ENCODE measurements at regions not wholly inside any gene's neighbourhood (a gene's known extent, or its start where the extent isn't known, plus 50 kb on each side); places are given as distances from the start of the nearest gene placed in this dataset.
"Not testable (repeated sequence)": the region's sequence is repeated elsewhere in the genome, so short reads cannot be mapped to it uniquely, and the experiment has no call there.

GRCh38 chr4:127249767-127250108, 383.0 kb upstream of the INTU start:
- H3K27ac Mint-ChIP-seq = no peak overlapping the region
- no peaks in the 10 kb centered on the region for H3K4me1 Mint-ChIP-seq
- no peak for DNase-seq
- no peaks in the 10 kb centered on the region for H3K36me3 Mint-ChIP-seq (ENCODE audit: low read depth)
- intact Hi-C loops (cut with micrococcal nuclease) = no loop called here
- H3K4me3 Mint-ChIP-seq = no peak overlapping the region
- no peaks in the 10 kb centered on the region for H3K9me3 Mint-ChIP-seq
- no peaks in the 10 kb centered on the region for H3K27me3 Mint-ChIP-seq

GRCh38 chr4:127250577-127250976, 382.2 kb upstream of the INTU start:
- no peak overlapping the region for H3K4me3 Mint-ChIP-seq
- no peaks in the 10 kb centered on the region for H3K4me1 Mint-ChIP-seq
- intact Hi-C loops (cut with micrococcal nuclease) = no loop called here
- no peaks in the 10 kb centered on the region for H3K27me3 Mint-ChIP-seq
- no peaks in the 10 kb centered on the region for H3K36me3 Mint-ChIP-seq (ENCODE audit: low read depth)
- H3K9me3 Mint-ChIP-seq = no peaks in the 10 kb centered on the region
- no peak for DNase-seq
- no peak overlapping the region for H3K27ac Mint-ChIP-seq

- no peaks in the 10 kb centered on the region for H3K4me1 Mint-ChIP-seq
- DNase-seq = no peak
- no peaks in the 10 kb centered on the region for H3K27me3 Mint-ChIP-seq
- intact Hi-C loops (cut with micrococcal nuclease) = no loop called here
- H3K27ac Mint-ChIP-seq = no peak overlapping the region
- no peaks in the 10 kb centered on the region for H3K36me3 Mint-ChIP-seq (ENCODE audit: low read depth)
- no peak overlapping the region for H3K4me3 Mint-ChIP-seq
- no peaks in the 10 kb centered on the region for H3K9me3 Mint-ChIP-seq
These were observed 381.3 kb upstream of the INTU start for GRCh38 chr4:127251423-127251822.

GRCh38 chr4:127256500-127256899, 376.3 kb upstream of the INTU start:
- no peak for DNase-seq
- no peaks in the 10 kb centered on the region for H3K4me1 Mint-ChIP-seq
- intact Hi-C loops (cut with micrococcal nuclease) = no loop called here
- H3K36me3 Mint-ChIP-seq (ENCODE audit: low read depth) = no peaks in the 10 kb centered on the region
- no peak overlapping the region for H3K4me3 Mint-ChIP-seq
- H3K27ac Mint-ChIP-seq = no peak overlapping the region
- H3K27me3 Mint-ChIP-seq = no peaks in the 10 kb centered on the region
- no peaks in the 10 kb centered on the region for H3K9me3 Mint-ChIP-seq

GRCh38 chr4:127261476-127261875, 371.3 kb upstream of the INTU start:
- DNase-seq = no peak
- Mint-ChIP-seq H3K36me3 (ENCODE audit: low read depth) (no peaks in the 10 kb centered on the region), H3K27me3 (no peaks in the 10 kb centered on the region), H3K4me1 (no peaks in the 10 kb centered on the region), H3K4me3 (no peak overlapping the region), H3K9me3 (no peaks in the 10 kb centered on the region), H3K27ac (no peak overlapping the region)
- intact Hi-C loops (cut with micrococcal nuclease) = no loop called here

- Mint-ChIP-seq H3K4me1 (no peaks in the 10 kb centered on the region), H3K27ac (no peak overlapping the region), H3K9me3 (no peaks in the 10 kb centered on the region), H3K36me3 (ENCODE audit: low read depth) (no peaks in the 10 kb centered on the region), H3K4me3 (no peak overlapping the region), H3K27me3 (no peaks in the 10 kb centered on the region)
- no peak for DNase-seq
- intact Hi-C loops (cut with micrococcal nuclease) = no loop called here
These were observed 364.4 kb upstream of the INTU start for GRCh38 chr4:127268367-127268766.

- H3K27me3 Mint-ChIP-seq; H3K27ac Mint-ChIP-seq; H3K9me3 Mint-ChIP-seq; H3K4me3 Mint-ChIP-seq; DNase-seq; H3K36me3 Mint-ChIP-seq (ENCODE audit: low read depth); intact Hi-C loops (cut with micrococcal nuclease); H3K4me1 Mint-ChIP-seq: not testable (repeated sequence)
These were observed 355.7 kb upstream of the INTU start for GRCh38 chr4:127277023-127277422.

GRCh38 chr4:127284236-127284635, 348.5 kb upstream of the INTU start:
- no peak overlapping the region for H3K4me3 Mint-ChIP-seq
- no peak for DNase-seq
- no peaks in the 10 kb centered on the region for H3K4me1 Mint-ChIP-seq
- no peak overlapping the region for H3K27ac Mint-ChIP-seq
- H3K9me3 Mint-ChIP-seq = no peaks in the 10 kb centered on the region
- H3K27me3 Mint-ChIP-seq = no peaks in the 10 kb centered on the region
- intact Hi-C loops (cut with micrococcal nuclease) = no loop called here
- H3K36me3 Mint-ChIP-seq (ENCODE audit: low read depth) = no peaks in the 10 kb centered on the region

- Mint-ChIP-seq H3K4me3 (no peak overlapping the region), H3K36me3 (ENCODE audit: low read depth) (no peaks in the 10 kb centered on the region), H3K9me3 (peaks cover 10% of the 10 kb centered on the region), H3K27ac (no peak overlapping the region), H3K4me1 (no peaks in the 10 kb centered on the region), H3K27me3 (no peaks in the 10 kb centered on the region)
- DNase-seq = no peak
- intact Hi-C loops (cut with micrococcal nuclease) = no loop called here
These were observed 341.4 kb upstream of the INTU start for GRCh38 chr4:127291316-127291715.

- no peak for DNase-seq
- H3K36me3 Mint-ChIP-seq (ENCODE audit: low read depth) = no peaks in the 10 kb centered on the region
These were observed 339.3 kb upstream of the INTU start for GRCh38 chr4:127293496-127293895.

GRCh38 chr4:127304356-127304755, 328.4 kb upstream of the INTU start:
- Mint-ChIP-seq H3K4me1 (no peaks in the 10 kb centered on the region), H3K27me3 (no peaks in the 10 kb centered on the region), H3K36me3 (ENCODE audit: low read depth) (no peaks in the 10 kb centered on the region), H3K27ac (no peak overlapping the region), H3K9me3 (peaks cover 7% of the 10 kb centered on the region), H3K4me3 (no peak overlapping the region)
- no peak for DNase-seq
- intact Hi-C loops (cut with micrococcal nuclease) = no loop called here

More at GRCh38 chr4:127293496-127293895, 339.3 kb upstream of the INTU start:
- no peak overlapping the region for H3K27ac Mint-ChIP-seq
- H3K27me3 Mint-ChIP-seq = no peaks in the 10 kb centered on the region
- no peaks in the 10 kb centered on the region for H3K4me1 Mint-ChIP-seq
- peaks cover 10% of the 10 kb centered on the region for H3K9me3 Mint-ChIP-seq
- intact Hi-C loops (cut with micrococcal nuclease) = no loop called here
- H3K4me3 Mint-ChIP-seq = no peak overlapping the region

- Mint-ChIP-seq H3K27ac (no peak overlapping the region), H3K4me1 (no peaks in the 10 kb centered on the region), H3K4me3 (no peak overlapping the region), H3K9me3 (peaks cover 9% of the 10 kb centered on the region), H3K27me3 (no peaks in the 10 kb centered on the region), H3K36me3 (ENCODE audit: low read depth) (no peaks in the 10 kb centered on the region)
- no peak for DNase-seq
- intact Hi-C loops (cut with micrococcal nuclease) = no loop called here
These were observed 324.8 kb upstream of the INTU start for GRCh38 chr4:127307996-127308395.

GRCh38 chr4:127309369-127310102, 323.2 kb upstream of the INTU start:
- Mint-ChIP-seq H3K4me3 (no peak overlapping the region), H3K27me3 (no peaks in the 10 kb centered on the region), H3K27ac (no peak overlapping the region), H3K9me3 (peaks cover 16% of the 10 kb centered on the region), H3K4me1 (no peaks in the 10 kb centered on the region), H3K36me3 (ENCODE audit: low read depth) (no peaks in the 10 kb centered on the region)
- DNase-seq = no peak
- intact Hi-C loops (cut with micrococcal nuclease) = no loop called here

- Mint-ChIP-seq H3K9me3 (peaks cover 14% of the 10 kb centered on the region), H3K27ac (no peak overlapping the region), H3K27me3 (no peaks in the 10 kb centered on the region), H3K4me1 (no peaks in the 10 kb centered on the region), H3K36me3 (ENCODE audit: low read depth) (no peaks in the 10 kb centered on the region), H3K4me3 (no peak overlapping the region)
- no peak for DNase-seq
- intact Hi-C loops (cut with micrococcal nuclease) = no loop called here
These were observed 321.4 kb upstream of the INTU start for GRCh38 chr4:127311371-127311770.

GRCh38 chr4:127311924-127312323, 320.8 kb upstream of the INTU start:
- Mint-ChIP-seq H3K27me3 (no peaks in the 10 kb centered on the region), H3K4me1 (no peaks in the 10 kb centered on the region), H3K36me3 (ENCODE audit: low read depth) (no peaks in the 10 kb centered on the region), H3K9me3 (peaks cover 16% of the 10 kb centered on the region), H3K27ac (no peak overlapping the region), H3K4me3 (no peak overlapping the region)
- intact Hi-C loops (cut with micrococcal nuclease) = no loop called here
- no peak for DNase-seq
